A549 (cell line): ENCODE measurements at regions not wholly inside any gene's neighbourhood (a gene's known extent, or its start where the extent isn't known, plus 50 kb on each side); places are given as distances from the start of the nearest gene placed in this dataset.

Experiments
- ATAC-seq, 2 experiments: fragments of 200-7000 bp in 1 of 2; fragments of >200 bp in 1 of 2; cut with Nextera tagmentation in 1 of 2; cut with Tn5 transposase in 1 of 2; 3 replicates each; pipeline versions ENCODE4 v1.8.0 to v1.9.1; 2018 to 2020; ENCODE audit warnings: mild to moderate bottlenecking in 1 of 2, moderate library complexity in 1 of 2
- CTCF ChIA-PET: fragments of 300-600 bp; sonication (Branson Sonifier 250); formaldehyde crosslinking; extraction: SDS; loops from one replicate; lab custom pipeline; 2021; ENCODE audit warnings: antibody characterized with exemption, inconsistent platforms; lab: Yijun Ruan, JAX
- POLR2A ChIA-PET: fragments of 350-600 bp; formaldehyde crosslinking; extraction: SDS; loops from one replicate; lab custom pipeline; 2021; ENCODE audit warnings: antibody characterized with exemption, inconsistent platforms; lab: Yijun Ruan, JAX
- DNase-seq, 2 experiments: peaks; one replicate each; pipeline versions ENCODE4 v3.0.0 to v3.0.0-alpha.2; 2011 to 2016; ENCODE audit warnings: low read depth in 1 of 2, low spot score in 1 of 2
- FAIRE-seq: peaks from 2 replicates; lab custom pipeline; 2011; peaks lifted over from hg19 to GRCh38; lab: Jason Lieb, UNC
- H3K27ac ChIP-seq, 2 experiments: fragments of >200 bp; sonication (Bioruptor Twin); formaldehyde crosslinking; 3 replicates each; pipeline ENCODE4 v1.5.1; 2016 to 2017
- H3K4me1 ChIP-seq: fragments of >200 bp; sonication (Bioruptor Twin); formaldehyde crosslinking; 3 replicates; pipeline ENCODE4 v1.6.1; 2016
- H3K4me2 ChIP-seq: fragments of >200 bp; sonication (Bioruptor Twin); formaldehyde crosslinking; 3 replicates; pipeline ENCODE4 v1.6.1; 2016
- H3K4me3 ChIP-seq: fragments of >200 bp; sonication (Bioruptor Twin); formaldehyde crosslinking; 3 replicates; pipeline ENCODE4 v1.5.1; 2016
- H3K9me3 ChIP-seq: fragments of >200 bp; sonication (Bioruptor Twin); formaldehyde crosslinking; 3 replicates; pipeline ENCODE4 v1.6.1; 2016
- BCL3 ChIP-seq: fragments of >200 bp; sonication (Bioruptor Twin); formaldehyde crosslinking; IDR thresholded peaks from 3 replicates; pipeline ENCODE4 v1.6.1; 2016
- CBX2 ChIP-seq: fragments of 200-600 bp; sonication (generic); IDR thresholded peaks from 2 replicates; pipeline ENCODE4 v1.6.1; 2016; ENCODE audit warnings: low read depth, mild to moderate bottlenecking, borderline replicate concordance
- CHD2 ChIP-seq: fragments of 150-350 bp; IDR thresholded peaks from 2 replicates; pipeline ENCODE4 v1.6.1; 2014; ENCODE audit warnings: low read length; ENCODE audit not compliant: partially characterized antibody
- E2F6 ChIP-seq: IDR thresholded peaks from 2 replicates; pipeline ENCODE4 v1.6.1; 2012; ENCODE audit warnings: low read depth, borderline replicate concordance
- EHF ChIP-seq: fragments of 250-450 bp; sonication (Bioruptor Pico); IDR thresholded peaks from 2 replicates; pipeline ENCODE4 v1.5.0; 2020; ENCODE audit warnings: mild to moderate bottlenecking
- EHMT2 ChIP-seq: fragments of 200-600 bp; sonication (generic); IDR thresholded peaks from 2 replicates; pipeline ENCODE4 v1.6.1; 2016; ENCODE audit warnings: antibody characterized with exemption, low read depth, mild to moderate bottlenecking, moderate library complexity
- ELK1 ChIP-seq: fragments of 150-350 bp; IDR thresholded peaks from 2 replicates; pipeline ENCODE4 v1.6.1; 2014; ENCODE audit warnings: low read depth, mild to moderate bottlenecking, low read length
- ESRRA ChIP-seq: fragments of 150-350 bp; IDR thresholded peaks from 2 replicates; pipeline ENCODE4 v1.6.1; 2014; ENCODE audit warnings: mild to moderate bottlenecking, low read length, borderline replicate concordance
- FOSL2 ChIP-seq, 2 experiments: fragments of 450-650 bp in 1 of 2; fragments of >200 bp in 1 of 2; sonication (Bioruptor Twin) in 1 of 2; formaldehyde crosslinking; IDR thresholded peaks; 2 replicates each; pipeline versions ENCODE4 v1.5.0 to v1.6.1; 2016 to 2020; ENCODE audit warnings: mild to moderate bottlenecking in 1 of 2, moderate library complexity in 1 of 2
- FOXS1 ChIP-seq: fragments of 250-450 bp; sonication (Bioruptor Pico); IDR thresholded peaks from 2 replicates; pipeline ENCODE4 v1.5.0; 2020; ENCODE audit warnings: mild to moderate bottlenecking, moderate library complexity
- HDAC2 ChIP-seq: fragments of 200-600 bp; sonication (generic); IDR thresholded peaks from 2 replicates; pipeline ENCODE4 v1.6.1; 2016
- HEYL ChIP-seq: fragments of 250-450 bp; sonication (Bioruptor Pico); IDR thresholded peaks from 2 replicates; pipeline ENCODE4 v1.8.0; 2021; ENCODE audit warnings: mild to moderate bottlenecking, moderate library complexity
- HMGXB4 ChIP-seq: fragments of 250-450 bp; sonication (Bioruptor Pico); IDR thresholded peaks from 2 replicates; pipeline ENCODE4 v1.5.0; 2021; ENCODE audit warnings: mild to moderate bottlenecking, moderate library complexity, borderline replicate concordance
- JUNB ChIP-seq: fragments of >200 bp; sonication (Bioruptor Twin); formaldehyde crosslinking; IDR thresholded peaks from 2 replicates; pipeline ENCODE4 v1.6.1; 2016
- NFE2L2 ChIP-seq: fragments of 150-350 bp; conservative IDR thresholded peaks from 2 replicates; pipeline ENCODE4 v1.6.1; 2014; ENCODE audit warnings: low read length
- PBX3 ChIP-seq: IDR thresholded peaks from 2 replicates; pipeline ENCODE4 v1.6.1; 2012
- POLR2A ChIP-seq: IDR thresholded peaks from 2 replicates; pipeline ENCODE4 v1.6.1; 2012; ENCODE audit warnings: mild to moderate bottlenecking, low read length
- RCOR1 ChIP-seq: fragments of 150-350 bp; IDR thresholded peaks from 2 replicates; pipeline ENCODE4 v1.6.1; 2014; ENCODE audit warnings: antibody characterized with exemption, low read length, low read depth
- TP53 ChIP-seq: fragments of 250-450 bp; sonication (Bioruptor Pico); IDR thresholded peaks from 2 replicates; pipeline ENCODE4 v1.5.0; 2021; ENCODE audit warnings: mild to moderate bottlenecking, moderate library complexity
- ZNF302 ChIP-seq: fragments of 250-450 bp; sonication (Bioruptor Pico); IDR thresholded peaks from 2 replicates; pipeline ENCODE4 v1.9.0; 2021; ENCODE audit warnings: inconsistent platforms, mild to moderate bottlenecking, moderate library complexity
- ZSCAN20 ChIP-seq: fragments of 250-450 bp; sonication (Bioruptor Pico); IDR thresholded peaks from 2 replicates; pipeline ENCODE4 v1.8.0; 2022; ENCODE audit warnings: mild to moderate bottlenecking, moderate library complexity
- WGBS: methylation state at CpG from one replicate; pipeline ENCODE4 v1.1.6; 2017; ENCODE audit errors: missing lambda C conversion rate; 5-methylcytosine and 5-hydroxymethylcytosine counted together

- TF ChIP-seq NFE2L2 (no peak), ZNF302 (CRISPR knock-in tag) (no peak), RCOR1 (no peak), ZSCAN20 (no peak), POLR2A (no peak), PBX3 (no peak)
- TF ChIP-seq, all 56 proteins: peak for 0
These were observed 125.6 kb downstream of the CD47 start (continued) for GRCh38 chr3:107965136-107965655.

- ATAC-seq (no peak), DNase-seq (no peak), FAIRE-seq (no peak)
- H3K4me1 ChIP-seq = peaks cover 11% of the 10 kb centered on the region
- TF ChIP-seq ESRRA (no peak), JUNB (no peak), FOXS1 (CRISPR knock-in tag) (no peak), HEYL (CRISPR knock-in tag) (no peak), TP53 (CRISPR knock-in tag) (no peak), EHF (CRISPR knock-in tag) (no peak), CHD2 (no peak), FOSL2 (IDR thresholded peaks at IDR 0.05) (no peak), FOSL2 (CRISPR knock-in tag; IDR thresholded peaks at IDR 0.05) (no peak), HMGXB4 (CRISPR knock-in tag) (no peak), EHMT2 (no peak), E2F6 (no peak), BCL3 (no peak), CBX2 (no peak), HDAC2 (no peak)
- H3K9me3 ChIP-seq = no peaks in the 10 kb centered on the region
- no peak overlapping the region for H3K4me3 ChIP-seq
- ChIA-PET CTCF (interaction anchor here (0.8 to 0.9 kb wide), 3 partner anchors 32 to 158 kb away, joined by 3 read pairs; no protein-coding TSS in a partner anchor), POLR2A (no interaction called here)
- WGBS = 44% methylated on average over 1 of the region's 1 CpG
- H3K4me2 ChIP-seq = peak overlapping the region; percentile 45; the same call in 1 of the 3 replicates
- no peak overlapping the region for H3K27ac ChIP-seq
These were observed 127.2 kb downstream of the CD47 start for GRCh38 chr3:107963581-107963980.

GRCh38 chr3:107962946-107963345 is 127.9 kb downstream of the CD47 start:
- DNase-seq (peak; percentile 13 to 35), ATAC-seq (peak; percentile 58 to 79; a peak in 3 of 6 replicates), FAIRE-seq (no peak)
- CTCF ChIA-PET = interaction anchor here (0.9 to 3.1 kb wide), 2 partner anchors 35 to 81 kb away, joined by 3 to 10 read pairs; no protein-coding TSS in a partner anchor
- H3K4me3 ChIP-seq = no peak overlapping the region
- POLR2A ChIA-PET = no interaction called here
- H3K27ac ChIP-seq = 0 out of 6 replicates have a peak overlapping the region, but pooled peaks of 1 of the 2 experiments have one; percentile 5
- peak overlapping the region; percentile 45 for H3K4me2 ChIP-seq
- no peaks in the 10 kb centered on the region for H3K9me3 ChIP-seq
- 20% methylated on average over 3 of the region's 3 CpGs for WGBS
- H3K4me1 ChIP-seq = peaks cover 11% of the 10 kb centered on the region
- TF ChIP-seq FOSL2 (IDR thresholded peaks at IDR 0.05) (no peak), FOSL2 (CRISPR knock-in tag; IDR thresholded peaks at IDR 0.05) (0 out of 2 replicates have a peak, but pooled peaks have one; percentile 14), ELK1 (no peak)
